Loucy (cell line): ENCODE measurements at regions not wholly inside any gene's neighbourhood (a gene's known extent, or its start where the extent isn't known, plus 50 kb on each side); places are given as distances from the start of the nearest gene placed in this dataset.

Experiments used
- H2AFZ ChIP-seq: fragments of 200-600 bp; sonication (generic); 2 replicates; pipeline ENCODE4 v1.6.0; 2016; ENCODE audit warnings: antibody characterized with exemption, mild to moderate bottlenecking, low read length, moderate library complexity
- H3F3A ChIP-seq: fragments of 200-600 bp; 2 replicates; pipeline ENCODE4 v1.6.0; 2016; ENCODE audit warnings: antibody characterized with exemption, low read depth, mild to moderate bottlenecking
- H3K27me3 ChIP-seq: fragments of 200-600 bp; sonication (generic); 2 replicates; pipeline ENCODE4 v1.6.1; 2014; ENCODE audit warnings: low read length, mild to moderate bottlenecking; ENCODE audit not compliant: insufficient read depth, poor library complexity, severe bottlenecking
- H3K36me3 ChIP-seq: fragments of 200-600 bp; sonication (generic); 2 replicates; pipeline ENCODE4 v1.6.1; 2016; ENCODE audit warnings: low read length; ENCODE audit not compliant: insufficient read depth
- H3K4me1 ChIP-seq: fragments of 200-600 bp; sonication (generic); 2 replicates; pipeline ENCODE4 v1.5.1; 2014; ENCODE audit warnings: low read length, mild to moderate bottlenecking; ENCODE audit not compliant: insufficient read depth, poor library complexity, severe bottlenecking
- H3K4me2 ChIP-seq: fragments of 200-600 bp; sonication (generic); 2 replicates; pipeline ENCODE4 v1.6.0; 2014; ENCODE audit warnings: antibody characterized with exemption, low read length, low read depth, mild to moderate bottlenecking; ENCODE audit not compliant: poor library complexity, severe bottlenecking
- H3K4me3 ChIP-seq: fragments of 200-600 bp; sonication (generic); 2 replicates; pipeline ENCODE4 v1.5.1; 2014; ENCODE audit warnings: low read length, mild to moderate bottlenecking, mixed read lengths; ENCODE audit not compliant: poor library complexity, severe bottlenecking
- H3K79me2 ChIP-seq: fragments of 200-600 bp; sonication (generic); 2 replicates; pipeline ENCODE4 v1.6.1; 2014; ENCODE audit warnings: low read length; ENCODE audit not compliant: insufficient read depth
- H3K9ac ChIP-seq: fragments of 200-600 bp; sonication (generic); 2 replicates; pipeline ENCODE4 v1.6.0; 2014; ENCODE audit warnings: mild to moderate bottlenecking, low read depth, low read length, moderate library complexity; ENCODE audit not compliant: poor library complexity, severe bottlenecking
- H3K9me2 ChIP-seq: fragments of 200-600 bp; sonication (generic); replicated peaks from 2 replicates; pipeline ENCODE4 v1.6.1; 2016; ENCODE audit warnings: low read depth, low read length, mixed read lengths
- H3K9me3 ChIP-seq: fragments of 200-600 bp; sonication (generic); 2 replicates; pipeline ENCODE4 v1.6.1; 2014; ENCODE audit warnings: mild to moderate bottlenecking, antibody characterized with exemption, low read length, low read depth; ENCODE audit not compliant: insufficient read depth
- H4K20me1 ChIP-seq: fragments of 200-600 bp; sonication (generic); 2 replicates; pipeline ENCODE4 v1.6.0; 2014; ENCODE audit warnings: antibody characterized with exemption, low read length, mild to moderate bottlenecking; ENCODE audit not compliant: insufficient read depth, poor library complexity, severe bottlenecking
- EZH2phosphoT487 ChIP-seq: fragments of 200-600 bp; IDR thresholded peaks from 2 replicates; pipeline ENCODE4 v1.6.1; 2018; ENCODE audit warnings: antibody characterized with exemption, mild to moderate bottlenecking, moderate library complexity, borderline replicate concordance
- TF ChIP-seq, protein P1 (sequence below): fragments of 200-600 bp; sonication (generic); conservative IDR thresholded peaks from 2 replicates; pipeline ENCODE4 v1.5.1; 2014; ENCODE audit warnings: mild to moderate bottlenecking, antibody characterized with exemption, low read length

DNA sequence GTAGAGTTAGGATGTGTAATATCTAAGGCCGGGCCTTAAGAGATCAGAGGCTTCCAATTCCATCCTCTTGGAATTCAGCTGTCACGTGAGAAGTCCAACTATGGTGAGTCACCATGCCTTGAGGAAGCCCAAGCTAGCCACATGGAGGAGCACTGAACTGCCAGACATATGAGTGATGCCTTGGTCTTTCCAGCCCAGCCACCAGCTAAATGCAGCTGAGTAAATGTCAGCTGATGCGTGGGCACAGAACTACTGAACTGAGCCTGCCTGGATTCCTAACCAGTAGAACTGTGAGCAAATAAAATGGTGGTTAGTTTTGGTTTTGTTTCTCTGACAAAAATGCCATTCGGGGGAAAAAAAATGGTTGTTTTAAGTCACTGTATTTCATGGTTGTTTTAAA lies 153.7 kb upstream of the SERTAD2 start:
- no peaks in the 10 kb centered on the region for H3F3A ChIP-seq
- no peak overlapping the region for H3K4me2 ChIP-seq
- no peaks in the 10 kb centered on the region for H3K9me3 ChIP-seq
- H4K20me1 ChIP-seq: no peaks in the 10 kb centered on the region
- no peaks in the 10 kb centered on the region for H3K79me2 ChIP-seq
- H3K9ac ChIP-seq: no peak overlapping the region
- TF ChIP-seq, protein P1, sequence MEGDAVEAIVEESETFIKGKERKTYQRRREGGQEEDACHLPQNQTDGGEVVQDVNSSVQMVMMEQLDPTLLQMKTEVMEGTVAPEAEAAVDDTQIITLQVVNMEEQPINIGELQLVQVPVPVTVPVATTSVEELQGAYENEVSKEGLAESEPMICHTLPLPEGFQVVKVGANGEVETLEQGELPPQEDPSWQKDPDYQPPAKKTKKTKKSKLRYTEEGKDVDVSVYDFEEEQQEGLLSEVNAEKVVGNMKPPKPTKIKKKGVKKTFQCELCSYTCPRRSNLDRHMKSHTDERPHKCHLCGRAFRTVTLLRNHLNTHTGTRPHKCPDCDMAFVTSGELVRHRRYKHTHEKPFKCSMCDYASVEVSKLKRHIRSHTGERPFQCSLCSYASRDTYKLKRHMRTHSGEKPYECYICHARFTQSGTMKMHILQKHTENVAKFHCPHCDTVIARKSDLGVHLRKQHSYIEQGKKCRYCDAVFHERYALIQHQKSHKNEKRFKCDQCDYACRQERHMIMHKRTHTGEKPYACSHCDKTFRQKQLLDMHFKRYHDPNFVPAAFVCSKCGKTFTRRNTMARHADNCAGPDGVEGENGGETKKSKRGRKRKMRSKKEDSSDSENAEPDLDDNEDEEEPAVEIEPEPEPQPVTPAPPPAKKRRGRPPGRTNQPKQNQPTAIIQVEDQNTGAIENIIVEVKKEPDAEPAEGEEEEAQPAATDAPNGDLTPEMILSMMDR: no peak
- no peak for TF ChIP-seq EZH2phosphoT487
- H2AFZ ChIP-seq: peak overlapping the region; percentile 1; the same call in 1 of the 2 replicates
- no peaks in the 10 kb centered on the region for H3K27me3 ChIP-seq
- no peaks in the 10 kb centered on the region for H3K9me2 ChIP-seq
- H3K4me1 ChIP-seq: no peaks in the 10 kb centered on the region
- no peaks in the 10 kb centered on the region for H3K36me3 ChIP-seq
- no peak overlapping the region for H3K4me3 ChIP-seq

DNA sequence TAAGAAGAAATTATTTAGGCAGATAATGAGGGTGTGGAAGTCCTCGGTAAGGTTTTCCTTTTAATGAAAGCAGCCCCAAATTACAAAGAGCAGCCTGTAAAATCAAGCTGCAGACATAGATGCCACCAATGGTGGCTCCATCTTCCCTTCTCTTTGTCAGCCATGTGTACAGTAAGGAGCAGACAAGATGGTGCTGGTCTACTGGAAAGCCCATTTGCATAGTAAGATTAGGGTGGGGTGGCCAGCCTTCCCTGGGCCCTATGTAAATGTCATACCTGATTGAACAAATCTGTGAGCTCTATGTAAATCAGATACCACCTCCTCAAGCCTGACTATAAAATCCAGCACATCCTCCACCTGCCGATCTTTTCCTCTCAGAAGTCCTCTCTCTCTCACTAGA lies 154.4 kb upstream of the SERTAD2 start:
- H3K4me3 ChIP-seq: no peak overlapping the region
- H3K79me2 ChIP-seq: no peaks in the 10 kb centered on the region
- H3K27me3 ChIP-seq: no peaks in the 10 kb centered on the region
- no peak for TF ChIP-seq EZH2phosphoT487
- TF ChIP-seq, protein P1: no peak
- H3K9me3 ChIP-seq: no peaks in the 10 kb centered on the region
- H3K9ac ChIP-seq: no peak overlapping the region
- no peak overlapping the region for H3K4me2 ChIP-seq
- no peaks in the 10 kb centered on the region for H3K4me1 ChIP-seq
- no peaks in the 10 kb centered on the region for H3K36me3 ChIP-seq
- no peaks in the 10 kb centered on the region for H3F3A ChIP-seq
- no peaks in the 10 kb centered on the region for H3K9me2 ChIP-seq
- H4K20me1 ChIP-seq: no peaks in the 10 kb centered on the region
- H2AFZ ChIP-seq: peak overlapping the region; percentile 1; the same call in 1 of the 2 replicates

DNA sequence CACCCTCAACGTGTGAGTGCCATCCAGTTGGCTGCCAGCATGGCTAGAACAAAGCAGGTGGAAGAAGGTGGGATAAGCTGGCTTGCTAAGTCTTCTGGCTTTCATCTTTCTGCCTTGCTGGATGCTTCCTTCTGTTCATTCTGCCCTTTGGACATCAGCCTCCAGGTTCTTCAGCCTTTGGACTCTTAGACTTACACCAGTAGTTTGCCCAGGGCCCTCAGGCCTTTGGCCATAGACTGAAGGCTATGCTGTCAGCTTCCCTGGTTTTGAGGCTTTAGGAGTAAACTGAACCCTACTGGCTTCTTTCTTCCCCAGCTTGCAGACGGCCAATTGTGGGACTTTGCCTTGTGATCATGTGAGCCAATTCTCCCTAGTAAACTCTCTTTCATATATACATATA lies 155.0 kb upstream of the SERTAD2 start:
- Histone ChIP-seq H3K79me2 (no peaks in the 10 kb centered on the region), H3K4me2 (no peak overlapping the region), H3K4me1 (no peaks in the 10 kb centered on the region), H3K9me3 (no peaks in the 10 kb centered on the region), H3K27me3 (no peaks in the 10 kb centered on the region), H4K20me1 (no peaks in the 10 kb centered on the region), H3K4me3 (no peak overlapping the region), H3K36me3 (no peaks in the 10 kb centered on the region), H3K9me2 (no peaks in the 10 kb centered on the region), H3F3A (no peaks in the 10 kb centered on the region), H3K9ac (no peak overlapping the region), H2AFZ (peak overlapping the region; percentile 57; the same call in 1 of the 2 replicates)
- TF ChIP-seq, protein P1: no peak
- TF ChIP-seq EZH2phosphoT487: no peak
